Ovary (tissue), 3 donors: ENCODE measurements at regions not wholly inside any gene's neighbourhood (a gene's known extent, or its start where the extent isn't known, plus 50 kb on each side); places are given as distances from the start of the nearest gene placed in this dataset.

Experiments
- CTCF ChIP-seq, 3 donors: fragments of 450-650 bp in 2 of 3; fragments of 200-600 bp in 1 of 3; IDR thresholded peaks; one replicate each; pipeline versions ENCODE4 v1.5.1 to v1.8.0; 2016 to 2022; ENCODE audit warnings: antibody characterized with exemption in 3 of 3, mild to moderate bottlenecking in 1 of 3
- POLR2A ChIP-seq: fragments of 450-650 bp; IDR thresholded peaks from one replicate; pipeline ENCODE4 v1.6.1; 2017; ENCODE audit warnings: antibody characterized with exemption, mild to moderate bottlenecking, moderate library complexity
- donor health status: DM: no; HTN: no; CAD: no.

DNA sequence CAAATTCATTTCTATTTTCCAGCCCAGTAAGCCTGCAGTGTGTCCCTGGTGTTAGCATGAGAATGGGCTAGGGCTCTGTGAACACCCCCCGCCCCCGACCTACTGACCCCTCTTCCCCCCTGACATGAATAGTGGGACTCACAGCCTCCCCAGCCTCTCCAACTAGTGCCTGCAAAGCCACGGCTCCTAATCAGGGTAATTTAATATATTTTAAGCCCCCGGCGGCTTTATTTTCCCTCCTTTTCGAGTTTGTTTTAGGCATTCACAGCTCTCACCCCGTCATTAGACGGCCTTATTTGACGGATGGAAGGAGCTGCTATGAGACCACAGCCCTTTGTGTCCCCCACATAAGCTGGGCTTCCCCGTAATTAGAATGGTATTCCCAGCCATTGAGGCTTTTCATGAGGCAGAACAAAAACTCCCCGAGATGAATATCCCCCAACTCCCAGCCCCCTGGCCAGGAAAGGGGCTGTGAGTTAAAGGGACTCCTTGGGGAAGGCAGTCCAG, 78.3 kb upstream of the POLG start:
- TF ChIP-seq CTCF (IDR thresholded peaks at IDR 0.05), result no peak
- TF ChIP-seq POLR2A, result no peak
